ENCODE measurements at regions not wholly inside any gene's neighbourhood (a gene's known extent, or its start where the extent isn't known, plus 50 kb on each side); places are given as distances from the start of the nearest gene placed in this dataset.

- TF ChIP-seq CTCF (IDR thresholded peaks at IDR 0.05; ENCODE audit: insufficient read depth, low read depth, low read length) (no peak), EZH2 (IDR thresholded peaks at IDR 0.05; ENCODE audit: insufficient read depth, low read length) (no peak)
These were observed 84.5 kb upstream of the LRFN2 start for GRCh38 chr6:40671694-40672050.

Data from astrocyte (in vitro differentiated cells and primary cell).